Endodermal cell (in vitro differentiated cells): ENCODE measurements at regions not wholly inside any gene's neighbourhood (a gene's known extent, or its start where the extent isn't known, plus 50 kb on each side); places are given as distances from the start of the nearest gene placed in this dataset.

Experiments used
- DNase-seq: peaks from one replicate; pipeline ENCODE4 v3.0.0-alpha.2; 2017
- H3K27ac ChIP-seq: 2 replicates; pipeline ENCODE4 v1.5.1; 2013; ENCODE audit warnings: mild to moderate bottlenecking, low read depth, low read length, moderate library complexity
- H3K27me3 ChIP-seq: 2 replicates; pipeline ENCODE4 v1.6.1; 2013; ENCODE audit warnings: mild to moderate bottlenecking, low read length, moderate library complexity; ENCODE audit not compliant: insufficient read depth, control insufficient read depth, poor library complexity, severe bottlenecking
- H3K36me3 ChIP-seq: 2 replicates; pipeline ENCODE4 v1.7.0; 2013; ENCODE audit warnings: mild to moderate bottlenecking, low read length, moderate library complexity; ENCODE audit not compliant: control insufficient read depth, insufficient read depth
- H3K4me1 ChIP-seq: one replicate; pipeline ENCODE4 v1.7.0; 2013; ENCODE audit warnings: low read length; ENCODE audit not compliant: control insufficient read depth, insufficient read depth
- H3K4me3 ChIP-seq: 2 replicates; pipeline ENCODE4 v1.5.1; 2013; ENCODE audit warnings: mild to moderate bottlenecking, low read length, moderate library complexity
- H3K9ac ChIP-seq: 2 replicates; pipeline ENCODE4 v1.6.1; 2013; ENCODE audit warnings: mild to moderate bottlenecking, low read length, moderate library complexity; ENCODE audit not compliant: poor library complexity, severe bottlenecking; ENCODE audit errors: extremely low read depth
- H3K9me3 ChIP-seq: 2 replicates; pipeline ENCODE4 v1.6.1; 2013; ENCODE audit warnings: mild to moderate bottlenecking, low read length, moderate library complexity; ENCODE audit not compliant: control insufficient read depth
- H3K27ac Mint-ChIP-seq: 2 replicates; pipeline ENCODE4 v1.8.0; 2020; ENCODE audit warnings: mixed read lengths
- H3K27me3 Mint-ChIP-seq: 2 replicates; pipeline ENCODE4 v1.8.0; 2021; ENCODE audit warnings: mild to moderate bottlenecking, mixed read lengths; ENCODE audit not compliant: insufficient read depth
- H3K36me3 Mint-ChIP-seq: 2 replicates; pipeline ENCODE4 v1.8.0; 2020; ENCODE audit warnings: low read depth, mixed read lengths
- H3K4me1 Mint-ChIP-seq: 2 replicates; pipeline ENCODE4 v1.8.0; 2020; ENCODE audit warnings: mixed read lengths
- H3K4me3 Mint-ChIP-seq: 2 replicates; pipeline ENCODE4 v1.8.0; 2020; ENCODE audit warnings: mild to moderate bottlenecking, moderate library complexity, mixed read lengths
- H3K9me3 Mint-ChIP-seq: 2 replicates; pipeline ENCODE4 v1.8.0; 2020; ENCODE audit warnings: mild to moderate bottlenecking, mixed read lengths
- CTCF ChIP-seq: fragments of 200-600 bp; sonication (generic); conservative IDR thresholded peaks from 2 replicates; pipeline ENCODE4 v1.5.0; 2021; ENCODE audit warnings: antibody characterized with exemption, mild to moderate bottlenecking
- WGBS, 2 experiments: methylation state at CpG; one replicate each; pipeline versions ENCODE4 v1.1.5 to v1.1.7; 2013; ENCODE audit warnings: missing lambda C conversion rate in 2 of 2, mixed read lengths in 1 of 2; ENCODE audit not compliant: insufficient coverage in 1 of 2, insufficient read length in 1 of 2; 5-methylcytosine and 5-hydroxymethylcytosine counted together

GRCh38 chr3:22713936-22714335, 489.2 kb upstream of the UBE2E2 start:
- H3K4me3 ChIP-seq = no peak overlapping the region
- peaks cover 39% of the 10 kb centered on the region for H3K9me3 Mint-ChIP-seq
- peaks cover 2% of the 10 kb centered on the region for H3K27me3 Mint-ChIP-seq
- H3K4me1 ChIP-seq = no peaks in the 10 kb centered on the region
- H3K27ac ChIP-seq = no peak overlapping the region
- H3K9ac ChIP-seq = no peak overlapping the region
- no peak for DNase-seq
- H3K4me1 Mint-ChIP-seq = no peaks in the 10 kb centered on the region
- H3K9me3 ChIP-seq = no peaks in the 10 kb centered on the region
- WGBS, 2 experiments = 93% methylated on average over 3 of the region's 3 CpGs; no CpG with 5 or more reads in 1 of the 2 experiments
- H3K36me3 ChIP-seq = no peaks in the 10 kb centered on the region
- H3K27me3 ChIP-seq = no peaks in the 10 kb centered on the region
- no peak overlapping the region for H3K4me3 Mint-ChIP-seq
- no peak overlapping the region for H3K27ac Mint-ChIP-seq
- no peak for TF ChIP-seq CTCF
- H3K36me3 Mint-ChIP-seq = no peaks in the 10 kb centered on the region

- Histone ChIP-seq H3K4me3 (no peak overlapping the region), H3K27ac (no peak overlapping the region), H3K9ac (no peak overlapping the region), H3K36me3 (no peaks in the 10 kb centered on the region), H3K4me1 (no peaks in the 10 kb centered on the region), H3K9me3 (no peaks in the 10 kb centered on the region), H3K27me3 (no peaks in the 10 kb centered on the region)
- no peaks in the 10 kb centered on the region for H3K36me3 Mint-ChIP-seq
- no peak for TF ChIP-seq CTCF
- peaks cover 34% of the 10 kb centered on the region for H3K9me3 Mint-ChIP-seq
- no peaks in the 10 kb centered on the region for H3K27me3 Mint-ChIP-seq
- no peak for DNase-seq
- no peak overlapping the region for H3K4me3 Mint-ChIP-seq
- 89% methylated on average over 1 of the region's 1 CpG; no CpG with 5 or more reads in 1 of the 2 experiments for WGBS, 2 experiments
- H3K4me1 Mint-ChIP-seq = no peaks in the 10 kb centered on the region
- no peak overlapping the region for H3K27ac Mint-ChIP-seq
Measured at GRCh38 chr3:22714749-22715148, 488.4 kb upstream of the UBE2E2 start.

- Mint-ChIP-seq H3K27ac (no peak overlapping the region), H3K4me3 (no peak overlapping the region), H3K4me1 (no peaks in the 10 kb centered on the region), H3K36me3 (no peaks in the 10 kb centered on the region), H3K9me3 (peaks cover 16% of the 10 kb centered on the region), H3K27me3 (no peaks in the 10 kb centered on the region)
- Histone ChIP-seq H3K27me3 (no peaks in the 10 kb centered on the region), H3K9me3 (no peaks in the 10 kb centered on the region), H3K4me3 (no peak overlapping the region), H3K4me1 (no peaks in the 10 kb centered on the region), H3K36me3 (no peaks in the 10 kb centered on the region), H3K27ac (no peak overlapping the region), H3K9ac (no peak overlapping the region)
- 77 to 88% methylated on average over 1 of the region's 1 CpG for WGBS, 2 experiments
- no peak for DNase-seq
- TF ChIP-seq CTCF = no peak
Measured at GRCh38 chr3:22720596-22720995, 482.5 kb upstream of the UBE2E2 start.
